ENCODE measurements at regions not wholly inside any gene's neighbourhood (a gene's known extent, or its start where the extent isn't known, plus 50 kb on each side); places are given as distances from the start of the nearest gene placed in this dataset.
"Not testable (repeated sequence)": the region's sequence is repeated elsewhere in the genome, so short reads cannot be mapped to it uniquely, and the experiment has no call there.

DNA sequence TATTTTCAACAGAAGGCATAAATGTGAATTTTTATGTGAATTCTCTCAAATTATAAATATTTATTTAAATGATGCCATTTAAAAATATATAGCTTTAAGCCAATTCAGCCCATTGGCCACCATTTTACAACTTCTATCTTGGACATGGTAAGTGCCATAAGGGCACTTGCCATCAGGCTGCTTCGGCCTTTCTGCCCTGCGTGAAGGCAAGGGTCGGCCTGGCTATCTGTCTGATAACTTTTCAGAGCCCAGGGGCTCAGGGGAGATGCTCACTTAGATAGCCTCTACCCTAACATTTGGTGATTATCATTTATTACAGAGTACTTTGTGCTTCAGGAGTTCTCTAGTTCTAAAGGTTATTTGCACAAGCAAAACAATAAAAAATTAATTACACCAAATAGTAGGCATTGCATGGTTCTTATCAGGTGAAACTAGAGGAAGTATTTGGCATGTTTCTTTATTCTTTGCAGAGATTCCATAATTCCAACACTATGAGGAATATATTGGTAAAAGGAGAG lies 62.4 kb upstream of the MBNL1 start:
- DNase-seq (no peak), ATAC-seq (no peak)
- Mint-ChIP-seq H3K27ac (peak overlapping the region; percentile 99), H3K4me1 (peaks cover 51% of the 10 kb centered on the region), H3K4me3 (peak overlapping the region; percentile 99), H3K27me3 (no peaks in the 10 kb centered on the region), H3K36me3 (ENCODE audit: low read depth) (peaks cover 5% of the 10 kb centered on the region)
- no peaks in the 10 kb centered on the region for H3K9me3 ChIP-seq (ENCODE audit: control insufficient read depth, low read length, poor library complexity, severe bottlenecking)

GRCh38 chr3:152208439-152208838 lies 60.3 kb upstream of the MBNL1 start:
- H3K27me3 Mint-ChIP-seq: no peaks in the 10 kb centered on the region
- no peak overlapping the region for H3K4me3 Mint-ChIP-seq
- H3K9me3 ChIP-seq (ENCODE audit: control insufficient read depth, low read length, poor library complexity, severe bottlenecking): no peaks in the 10 kb centered on the region
- H3K36me3 Mint-ChIP-seq (ENCODE audit: low read depth): peaks cover 5% of the 10 kb centered on the region
- DNase-seq (no peak), ATAC-seq (no peak)
- peaks cover 56% of the 10 kb centered on the region for H3K4me1 Mint-ChIP-seq
- H3K27ac Mint-ChIP-seq: peak overlapping the region; percentile 70

DNA sequence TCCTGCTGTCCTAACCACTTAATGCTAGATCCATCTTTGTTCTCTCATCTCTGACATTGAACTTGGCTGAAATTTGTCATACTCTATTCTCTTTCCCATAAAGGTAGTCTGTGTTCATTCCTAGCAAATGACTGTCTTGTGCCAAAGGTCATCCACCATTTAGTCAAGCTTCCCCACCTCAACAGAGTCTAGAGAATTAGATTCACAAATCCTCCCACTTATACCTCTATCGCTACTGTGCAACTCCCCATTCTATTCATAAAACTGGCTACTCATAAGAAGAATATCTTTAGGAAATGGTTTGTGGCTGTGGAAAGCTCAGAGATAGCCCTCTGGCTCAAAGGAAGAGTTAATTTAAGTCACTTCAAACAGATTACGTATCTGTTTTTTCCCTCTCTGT lies 59.7 kb upstream of the MBNL1 start:
- Mint-ChIP-seq H3K4me1 (peaks cover 60% of the 10 kb centered on the region), H3K27ac (peak overlapping the region; percentile 70), H3K4me3 (no peak overlapping the region), H3K27me3 (no peaks in the 10 kb centered on the region), H3K36me3 (ENCODE audit: low read depth) (peaks cover 5% of the 10 kb centered on the region)
- H3K9me3 ChIP-seq (ENCODE audit: control insufficient read depth, low read length, poor library complexity, severe bottlenecking): no peaks in the 10 kb centered on the region
- no peak for ATAC-seq
- no peak for DNase-seq

DNA sequence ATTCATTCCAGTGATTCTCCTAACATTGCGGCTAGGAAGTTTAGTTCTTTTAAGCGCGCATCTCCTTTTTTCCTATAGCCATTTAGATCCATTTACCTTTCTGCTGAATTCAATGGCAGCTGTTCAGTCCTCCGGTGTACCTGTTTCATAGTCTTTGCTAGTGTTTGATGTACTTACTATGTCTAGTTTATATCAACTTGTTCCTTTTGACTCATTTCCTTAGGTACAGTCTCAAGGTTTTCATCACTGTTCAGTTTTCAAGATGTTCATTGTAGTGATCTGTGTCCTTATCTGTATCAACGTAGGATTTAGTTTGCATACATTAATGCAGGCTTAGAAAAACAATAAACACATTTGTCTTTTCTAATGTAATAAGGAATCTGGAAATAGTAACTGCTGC lies 59.0 kb upstream of the MBNL1 start:
- ATAC-seq: no peak

DNA sequence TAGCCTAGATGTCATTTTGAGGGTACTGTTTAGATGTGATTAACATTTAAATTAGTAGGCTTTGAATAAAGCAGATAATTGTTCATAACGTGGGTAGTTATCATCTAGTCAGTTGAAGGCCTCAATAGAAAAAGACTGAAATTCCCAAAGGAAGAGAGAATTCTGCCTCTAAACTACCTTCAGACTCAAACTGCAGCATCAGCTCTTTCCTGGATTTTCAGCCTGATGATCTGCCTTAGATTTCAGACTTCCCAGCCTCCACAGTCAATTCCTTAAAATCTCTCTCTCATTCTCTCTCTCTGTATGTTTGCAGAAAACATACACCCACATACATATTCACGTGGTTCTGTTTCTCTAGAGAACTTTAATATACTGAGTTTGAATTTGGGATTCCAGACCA lies 58.0 kb upstream of the MBNL1 start:
- ATAC-seq (no peak), DNase-seq (no peak)
- Mint-ChIP-seq H3K36me3 (ENCODE audit: low read depth) (peaks cover 2% of the 10 kb centered on the region), H3K4me1 (peaks cover 54% of the 10 kb centered on the region), H3K27me3 (no peaks in the 10 kb centered on the region), H3K27ac (peak overlapping the region; percentile 70), H3K4me3 (peak overlapping the region; percentile 16)
- no peaks in the 10 kb centered on the region for H3K9me3 ChIP-seq (ENCODE audit: control insufficient read depth, low read length, poor library complexity, severe bottlenecking)

More for the DNA sequence above, 59.0 kb upstream of the MBNL1 start:
- H3K9me3 ChIP-seq (ENCODE audit: control insufficient read depth, low read length, poor library complexity, severe bottlenecking): no peaks in the 10 kb centered on the region
- Mint-ChIP-seq H3K27ac (peak overlapping the region; percentile 70), H3K4me1 (peaks cover 60% of the 10 kb centered on the region), H3K4me3 (peak overlapping the region; percentile 51), H3K27me3 (no peaks in the 10 kb centered on the region), H3K36me3 (ENCODE audit: low read depth) (peaks cover 5% of the 10 kb centered on the region)
- DNase-seq: no peak

- peak overlapping the region; percentile 70 for H3K27ac Mint-ChIP-seq
- ATAC-seq: peak; percentile 28
- no peak for DNase-seq
Observed at GRCh38 chr3:152211655-152212054, 57.1 kb upstream of the MBNL1 start.

GRCh38 chr3:152213203-152213602 lies 55.5 kb upstream of the MBNL1 start:
- no peak for DNase-seq

More at GRCh38 chr3:152211655-152212054, 57.1 kb upstream of the MBNL1 start:
- peaks cover 46% of the 10 kb centered on the region for H3K4me1 Mint-ChIP-seq
- H3K27me3 Mint-ChIP-seq: no peaks in the 10 kb centered on the region
- peak overlapping the region; percentile 9 for H3K4me3 Mint-ChIP-seq
- H3K9me3 ChIP-seq (ENCODE audit: control insufficient read depth, low read length, poor library complexity, severe bottlenecking): no peaks in the 10 kb centered on the region
- peaks cover 1% of the 10 kb centered on the region for H3K36me3 Mint-ChIP-seq (ENCODE audit: low read depth)

DNA sequence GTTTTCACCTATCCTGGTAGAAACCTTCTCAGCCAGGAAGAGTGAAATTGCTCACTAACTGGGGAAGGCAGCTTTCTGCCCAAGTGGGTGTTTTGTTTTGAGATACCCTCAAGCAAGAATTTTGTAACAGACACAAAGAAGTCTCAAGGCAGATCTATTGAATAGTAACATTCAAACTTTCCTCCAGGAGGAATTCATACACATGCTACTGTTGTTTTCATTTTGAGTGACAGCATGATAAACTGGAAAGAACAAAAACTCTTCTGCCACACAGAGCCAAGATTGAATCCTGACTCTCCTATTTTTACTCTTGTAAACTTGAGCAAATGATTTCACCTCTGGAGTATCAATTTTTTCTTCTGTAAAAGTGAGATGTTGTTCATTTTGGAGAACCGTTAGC lies 54.8 kb upstream of the MBNL1 start:
- no peaks in the 10 kb centered on the region for H3K9me3 ChIP-seq (ENCODE audit: control insufficient read depth, low read length, poor library complexity, severe bottlenecking)
- DNase-seq (no peak), ATAC-seq (no peak)
- no peaks in the 10 kb centered on the region for H3K36me3 Mint-ChIP-seq (ENCODE audit: low read depth)
- H3K4me3 Mint-ChIP-seq: no peak overlapping the region
- no peaks in the 10 kb centered on the region for H3K27me3 Mint-ChIP-seq
- peak overlapping the region; percentile 90 for H3K27ac Mint-ChIP-seq
- peaks cover 35% of the 10 kb centered on the region for H3K4me1 Mint-ChIP-seq

More at GRCh38 chr3:152213203-152213602, 55.5 kb upstream of the MBNL1 start:
- H3K36me3 Mint-ChIP-seq (ENCODE audit: low read depth): no peaks in the 10 kb centered on the region
- no peak overlapping the region for H3K4me3 Mint-ChIP-seq
- no peaks in the 10 kb centered on the region for H3K9me3 ChIP-seq (ENCODE audit: control insufficient read depth, low read length, poor library complexity, severe bottlenecking)
- peak overlapping the region; percentile 90 for H3K27ac Mint-ChIP-seq
- no peak for ATAC-seq
- H3K4me1 Mint-ChIP-seq: peaks cover 38% of the 10 kb centered on the region
- H3K27me3 Mint-ChIP-seq: no peaks in the 10 kb centered on the region

DNA sequence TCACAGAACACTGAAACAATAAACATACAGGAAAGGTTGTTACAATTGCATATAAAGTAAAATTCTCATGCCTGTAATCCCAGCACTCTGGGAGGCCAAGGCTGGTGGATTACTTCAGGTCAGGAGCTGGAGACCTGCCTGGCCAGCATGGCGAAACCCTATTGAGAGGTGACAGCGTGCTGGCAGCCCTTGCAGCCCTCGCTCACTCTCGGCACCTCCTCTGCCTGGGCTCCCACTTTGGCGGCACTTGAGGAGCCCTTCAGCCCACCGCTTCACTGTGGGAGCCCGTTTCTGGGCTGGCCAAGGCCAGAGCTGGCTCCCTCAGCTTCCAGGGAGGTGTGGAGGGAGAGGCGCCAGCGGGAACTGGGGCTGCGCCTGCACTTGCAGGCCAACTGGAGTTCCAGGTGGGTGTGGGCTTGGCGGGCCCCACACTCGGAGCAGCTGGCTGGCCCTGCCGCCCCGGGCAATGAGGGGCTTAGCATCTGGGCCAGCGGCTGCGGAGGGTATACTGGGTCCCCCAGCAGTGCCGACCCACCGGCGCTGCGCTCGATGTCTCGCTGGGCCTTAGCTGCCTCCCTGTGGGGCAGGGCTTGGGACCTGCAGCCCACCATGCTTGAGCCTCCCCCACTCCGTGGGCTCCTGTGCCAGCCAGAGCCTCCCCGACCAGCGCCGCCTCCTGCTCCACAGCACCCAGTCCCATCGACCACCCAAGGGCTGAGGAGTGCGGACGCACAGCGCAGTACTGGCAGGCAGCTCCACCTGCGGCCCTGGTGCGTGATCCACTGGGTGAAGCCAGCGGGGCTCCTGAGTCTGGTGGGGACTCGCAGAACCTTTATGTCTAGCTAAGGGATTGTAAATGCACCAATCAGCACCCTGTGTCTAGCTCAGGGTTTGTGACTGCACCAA lies 51.5 kb upstream of the MBNL1 start:
- not testable (repeated sequence) for H3K4me3 Mint-ChIP-seq, H3K27ac Mint-ChIP-seq

DNA sequence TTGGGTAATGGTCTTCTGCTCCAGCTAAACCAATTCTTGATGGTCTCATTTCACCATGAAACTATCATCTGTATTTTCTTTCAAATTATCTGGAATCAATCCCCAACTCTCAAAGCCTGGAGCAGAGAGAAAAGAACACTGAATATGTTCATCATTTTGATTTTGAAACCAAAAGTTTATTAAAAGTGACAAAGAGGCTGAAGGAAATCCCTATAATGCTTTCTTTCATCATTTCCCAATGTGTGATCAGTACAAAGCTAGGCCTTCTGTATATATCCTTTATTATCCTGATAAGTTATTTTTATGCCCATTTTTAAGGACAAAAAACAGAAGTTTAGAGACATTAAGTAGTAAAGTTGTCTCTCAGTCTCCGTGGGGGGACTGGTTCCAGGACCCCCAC lies 50.1 kb upstream of the MBNL1 start:
- Mint-ChIP-seq H3K27me3 (no peaks in the 10 kb centered on the region), H3K4me3 (peak overlapping the region; percentile 71), H3K27ac (peak overlapping the region; percentile 88), H3K4me1 (peaks cover 37% of the 10 kb centered on the region), H3K36me3 (ENCODE audit: low read depth) (peaks cover 3% of the 10 kb centered on the region)
- no peak for DNase-seq
- H3K9me3 ChIP-seq (ENCODE audit: control insufficient read depth, low read length, poor library complexity, severe bottlenecking): no peaks in the 10 kb centered on the region
- no peak for ATAC-seq

More for the DNA sequence above, 51.5 kb upstream of the MBNL1 start:
- H3K27me3 Mint-ChIP-seq; ATAC-seq; DNase-seq; H3K9me3 ChIP-seq (ENCODE audit: control insufficient read depth, low read length, poor library complexity, severe bottlenecking); H3K36me3 Mint-ChIP-seq (ENCODE audit: low read depth): not testable (repeated sequence)
- peaks cover 39% of the 10 kb centered on the region for H3K4me1 Mint-ChIP-seq
